ENCODE measurements at regions not wholly inside any gene's neighbourhood (a gene's known extent, or its start where the extent isn't known, plus 50 kb on each side); places are given as distances from the start of the nearest gene placed in this dataset.

DNA sequence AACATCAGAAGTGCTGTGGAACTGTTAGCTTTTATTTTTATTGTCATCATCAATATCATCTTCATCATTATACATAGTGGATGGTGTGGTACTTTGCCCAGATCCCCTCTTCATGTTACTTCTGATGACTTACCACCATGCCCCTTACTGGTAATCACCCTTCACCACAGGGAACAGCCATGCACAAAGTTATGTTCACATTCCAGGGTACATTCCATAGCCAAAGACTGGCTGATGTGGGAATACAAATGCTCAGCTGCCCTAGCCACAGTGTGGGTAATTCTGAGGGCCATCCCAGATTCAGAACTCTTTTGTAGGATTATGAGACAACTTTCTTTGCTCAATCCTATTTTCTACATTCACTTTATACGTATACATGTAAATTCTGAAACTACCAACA lies 691.3 kb upstream of the CXADR start:
- Histone ChIP-seq H3K4me1 (ENCODE audit: control insufficient read depth, insufficient read depth, low read length) (no peaks in the 10 kb centered on the region; the same call in 1 of the 2 replicates), H3K4me3 (ENCODE audit: low read depth, low read length) (no peak overlapping the region), H3K36me3 (ENCODE audit: control insufficient read depth, insufficient read depth, low read length) (no peaks in the 10 kb centered on the region), H3K9me3 (ENCODE audit: control insufficient read depth, insufficient read depth, low read depth, low read length) (no peaks in the 10 kb centered on the region), H3K27ac (ENCODE audit: low read depth, low read length) (no peak overlapping the region), H3K9ac (ENCODE audit: low read length) (no peak overlapping the region), H3K27me3 (ENCODE audit: control insufficient read depth, insufficient read depth, low read length) (no peaks in the 10 kb centered on the region)

DNA sequence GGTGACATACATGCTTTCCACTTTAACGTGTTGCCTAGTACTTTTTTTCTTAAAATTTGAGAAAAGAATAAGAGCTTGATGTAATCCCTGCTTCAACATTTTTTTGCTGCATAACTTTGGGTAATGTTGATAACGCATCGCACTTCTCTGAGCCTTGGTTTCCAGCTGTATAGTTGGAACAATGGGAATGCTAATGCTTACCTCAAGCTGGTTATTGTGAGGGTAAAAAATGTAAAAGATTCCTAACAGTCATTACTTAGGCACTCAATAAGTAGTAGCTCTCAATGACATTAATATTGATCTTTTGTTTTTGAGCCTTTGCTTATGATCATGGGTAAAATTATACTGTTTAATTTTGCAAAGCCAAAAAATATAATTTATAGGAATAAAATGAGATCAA lies 683.3 kb upstream of the CXADR start:
- H3K9ac ChIP-seq (ENCODE audit: low read length): no peak overlapping the region
- no peak overlapping the region for H3K4me3 ChIP-seq (ENCODE audit: low read depth, low read length)
- no peaks in the 10 kb centered on the region for H3K27me3 ChIP-seq (ENCODE audit: control insufficient read depth, insufficient read depth, low read length)
- H3K27ac ChIP-seq (ENCODE audit: low read depth, low read length): peak overlapping the region; percentile 56; the same call in 1 of the 2 replicates
- H3K4me1 ChIP-seq (ENCODE audit: control insufficient read depth, insufficient read depth, low read length): peaks cover 19% of the 10 kb centered on the region
- H3K9me3 ChIP-seq (ENCODE audit: control insufficient read depth, insufficient read depth, low read depth, low read length): no peaks in the 10 kb centered on the region
- no peaks in the 10 kb centered on the region for H3K36me3 ChIP-seq (ENCODE audit: control insufficient read depth, insufficient read depth, low read length)

DNA sequence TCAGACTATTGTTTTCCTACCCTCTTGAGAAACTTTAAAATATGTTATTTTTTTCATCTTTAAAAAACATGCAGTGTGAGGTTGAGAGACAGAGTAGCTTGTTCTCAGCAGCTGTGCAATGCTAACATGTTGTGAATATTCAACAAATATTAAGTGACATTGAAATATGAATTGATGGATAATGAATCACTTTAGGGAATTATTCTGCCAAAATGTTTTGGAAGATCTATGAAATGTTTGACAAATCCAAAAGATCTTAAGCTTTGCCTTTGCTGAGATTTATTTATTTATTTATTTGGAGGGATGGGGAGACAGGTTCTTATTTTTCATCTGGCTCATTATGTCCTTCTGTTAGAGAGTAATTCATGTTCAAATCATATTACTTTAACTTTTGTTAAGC lies 680.1 kb upstream of the CXADR start:
- no peaks in the 10 kb centered on the region for H3K27me3 ChIP-seq (ENCODE audit: control insufficient read depth, insufficient read depth, low read length)
- H3K4me3 ChIP-seq (ENCODE audit: low read depth, low read length): no peak overlapping the region
- H3K36me3 ChIP-seq (ENCODE audit: control insufficient read depth, insufficient read depth, low read length): no peaks in the 10 kb centered on the region
- no peaks in the 10 kb centered on the region for H3K9me3 ChIP-seq (ENCODE audit: control insufficient read depth, insufficient read depth, low read depth, low read length)
- no peak overlapping the region for H3K9ac ChIP-seq (ENCODE audit: low read length)
- H3K27ac ChIP-seq (ENCODE audit: low read depth, low read length): no peak overlapping the region
- peaks cover 25% of the 10 kb centered on the region for H3K4me1 ChIP-seq (ENCODE audit: control insufficient read depth, insufficient read depth, low read length)

DNA sequence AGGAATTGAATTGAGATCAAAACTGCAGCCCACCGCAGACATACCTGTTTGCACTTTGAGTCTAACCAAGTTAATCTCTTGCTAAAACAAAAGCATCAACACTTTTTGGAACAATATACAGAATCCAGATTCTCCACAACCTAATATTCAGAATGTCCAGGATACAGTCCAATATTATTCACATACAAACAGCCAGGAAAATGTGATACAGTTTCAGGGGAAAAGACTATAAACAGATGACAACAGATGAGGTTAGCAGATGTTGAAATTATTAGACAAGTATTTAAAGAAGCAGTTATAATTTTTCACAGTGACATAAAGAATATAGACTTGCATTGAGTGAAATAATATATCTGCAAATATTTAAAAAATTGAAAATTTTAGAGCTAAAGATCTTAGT lies 678.1 kb upstream of the CXADR start:
- H3K9ac ChIP-seq (ENCODE audit: low read length): no peak overlapping the region
- no peaks in the 10 kb centered on the region for H3K36me3 ChIP-seq (ENCODE audit: control insufficient read depth, insufficient read depth, low read length)
- H3K27ac ChIP-seq (ENCODE audit: low read depth, low read length): no peak overlapping the region
- H3K9me3 ChIP-seq (ENCODE audit: control insufficient read depth, insufficient read depth, low read depth, low read length): no peaks in the 10 kb centered on the region
- H3K4me3 ChIP-seq (ENCODE audit: low read depth, low read length): no peak overlapping the region
- peaks cover 26% of the 10 kb centered on the region for H3K4me1 ChIP-seq (ENCODE audit: control insufficient read depth, insufficient read depth, low read length)
- no peaks in the 10 kb centered on the region for H3K27me3 ChIP-seq (ENCODE audit: control insufficient read depth, insufficient read depth, low read length)

DNA sequence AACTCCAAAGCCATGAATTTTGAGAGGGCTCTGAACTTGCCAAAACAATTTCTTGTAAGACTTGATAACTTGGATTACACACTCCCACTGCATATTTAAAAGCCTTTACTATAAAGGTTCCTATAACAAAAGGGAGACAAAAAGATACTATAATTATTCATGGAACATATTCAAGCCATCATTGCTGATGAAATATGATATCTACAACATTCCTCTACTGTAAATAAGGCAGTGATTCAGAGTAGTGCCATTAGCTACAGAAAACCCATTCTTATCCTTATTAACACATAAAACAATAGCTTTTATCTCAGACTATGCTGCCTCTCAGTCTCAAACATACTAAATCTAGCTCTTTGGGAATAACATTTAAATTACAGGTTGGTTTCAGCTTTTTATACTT lies 675.5 kb upstream of the CXADR start:
- H3K27ac ChIP-seq (ENCODE audit: low read depth, low read length): no peak overlapping the region
- H3K36me3 ChIP-seq (ENCODE audit: control insufficient read depth, insufficient read depth, low read length): no peaks in the 10 kb centered on the region
- H3K4me1 ChIP-seq (ENCODE audit: control insufficient read depth, insufficient read depth, low read length): peaks cover 9% of the 10 kb centered on the region; the same call in 1 of the 2 replicates
- no peak overlapping the region for H3K4me3 ChIP-seq (ENCODE audit: low read depth, low read length)
- no peaks in the 10 kb centered on the region for H3K9me3 ChIP-seq (ENCODE audit: control insufficient read depth, insufficient read depth, low read depth, low read length)
- H3K27me3 ChIP-seq (ENCODE audit: control insufficient read depth, insufficient read depth, low read length): no peaks in the 10 kb centered on the region
- no peak overlapping the region for H3K9ac ChIP-seq (ENCODE audit: low read length)

DNA sequence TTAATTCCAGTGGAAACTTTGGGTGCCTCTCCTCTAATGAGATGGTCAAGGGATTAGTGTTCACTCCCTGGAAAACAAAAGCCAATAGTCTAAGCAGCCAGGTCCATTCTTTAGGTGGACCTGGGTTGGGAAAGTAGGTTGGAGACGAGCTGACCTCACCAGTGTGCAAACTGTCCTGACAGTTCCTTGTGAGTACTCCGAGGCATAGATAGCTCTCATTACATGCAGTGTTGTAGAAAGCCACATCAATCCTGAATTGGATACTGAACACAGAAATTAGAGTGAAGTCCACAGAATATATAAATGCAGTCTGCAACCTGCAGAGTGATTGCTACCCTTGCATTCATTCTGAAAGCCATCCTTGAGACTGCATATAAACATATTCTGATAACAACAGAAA lies 675.1 kb upstream of the CXADR start:
- Histone ChIP-seq H3K9ac (ENCODE audit: low read length) (no peak overlapping the region), H3K27ac (ENCODE audit: low read depth, low read length) (no peak overlapping the region), H3K4me1 (ENCODE audit: control insufficient read depth, insufficient read depth, low read length) (peaks cover 9% of the 10 kb centered on the region; the same call in 1 of the 2 replicates), H3K4me3 (ENCODE audit: low read depth, low read length) (no peak overlapping the region), H3K36me3 (ENCODE audit: control insufficient read depth, insufficient read depth, low read length) (no peaks in the 10 kb centered on the region), H3K9me3 (ENCODE audit: control insufficient read depth, insufficient read depth, low read depth, low read length) (no peaks in the 10 kb centered on the region), H3K27me3 (ENCODE audit: control insufficient read depth, insufficient read depth, low read length) (no peaks in the 10 kb centered on the region)

DNA sequence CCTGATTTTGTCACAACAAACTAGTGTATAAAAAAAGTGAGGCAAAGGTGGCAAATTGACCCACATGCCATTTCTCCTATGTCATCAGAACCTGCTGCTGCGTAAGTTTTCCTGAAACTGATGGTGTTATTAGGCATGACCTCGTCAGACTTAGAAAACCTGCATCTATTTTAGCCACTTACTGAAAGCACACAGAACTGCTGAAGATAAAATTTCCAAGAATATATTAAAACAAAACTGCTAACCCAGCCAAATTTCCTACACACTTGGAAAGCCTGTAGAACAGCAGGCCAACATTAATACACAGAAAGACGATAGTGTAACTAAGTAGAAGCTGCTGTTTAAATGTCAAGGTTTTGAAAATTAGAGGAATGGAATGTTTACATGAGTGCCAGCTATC lies 674.5 kb upstream of the CXADR start:
- no peak overlapping the region for H3K4me3 ChIP-seq (ENCODE audit: low read depth, low read length)
- H3K9ac ChIP-seq (ENCODE audit: low read length): no peak overlapping the region
- peaks cover 9% of the 10 kb centered on the region; the same call in 1 of the 2 replicates for H3K4me1 ChIP-seq (ENCODE audit: control insufficient read depth, insufficient read depth, low read length)
- no peaks in the 10 kb centered on the region for H3K9me3 ChIP-seq (ENCODE audit: control insufficient read depth, insufficient read depth, low read depth, low read length)
- H3K27me3 ChIP-seq (ENCODE audit: control insufficient read depth, insufficient read depth, low read length): no peaks in the 10 kb centered on the region
- H3K36me3 ChIP-seq (ENCODE audit: control insufficient read depth, insufficient read depth, low read length): no peaks in the 10 kb centered on the region
- no peak overlapping the region for H3K27ac ChIP-seq (ENCODE audit: low read depth, low read length)

DNA sequence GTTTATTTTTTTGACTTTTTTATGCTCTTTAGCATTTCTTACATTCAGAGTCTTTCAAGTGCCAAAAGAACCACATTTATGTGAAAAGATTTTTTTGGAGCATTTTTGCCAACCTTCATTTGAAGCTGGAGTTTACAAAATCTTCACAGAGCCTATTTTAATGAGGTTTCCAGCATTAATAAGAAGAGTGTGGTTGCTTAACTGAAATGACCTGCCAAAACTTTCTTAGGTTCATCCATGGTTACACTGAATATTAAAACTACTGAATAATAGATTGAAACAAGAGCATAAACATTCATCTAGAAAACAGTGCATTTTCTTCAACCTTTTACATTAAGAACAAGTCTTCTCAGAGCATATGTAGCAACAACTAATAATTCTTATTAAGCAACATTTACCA lies 672.3 kb upstream of the CXADR start:
- H3K9ac ChIP-seq (ENCODE audit: low read length): no peak overlapping the region
- H3K27me3 ChIP-seq (ENCODE audit: control insufficient read depth, insufficient read depth, low read length): no peaks in the 10 kb centered on the region
- H3K27ac ChIP-seq (ENCODE audit: low read depth, low read length): no peak overlapping the region
- peaks cover 9% of the 10 kb centered on the region; the same call in 1 of the 2 replicates for H3K4me1 ChIP-seq (ENCODE audit: control insufficient read depth, insufficient read depth, low read length)
- no peak overlapping the region for H3K4me3 ChIP-seq (ENCODE audit: low read depth, low read length)
- H3K9me3 ChIP-seq (ENCODE audit: control insufficient read depth, insufficient read depth, low read depth, low read length): no peaks in the 10 kb centered on the region
- H3K36me3 ChIP-seq (ENCODE audit: control insufficient read depth, insufficient read depth, low read length): no peaks in the 10 kb centered on the region

DNA sequence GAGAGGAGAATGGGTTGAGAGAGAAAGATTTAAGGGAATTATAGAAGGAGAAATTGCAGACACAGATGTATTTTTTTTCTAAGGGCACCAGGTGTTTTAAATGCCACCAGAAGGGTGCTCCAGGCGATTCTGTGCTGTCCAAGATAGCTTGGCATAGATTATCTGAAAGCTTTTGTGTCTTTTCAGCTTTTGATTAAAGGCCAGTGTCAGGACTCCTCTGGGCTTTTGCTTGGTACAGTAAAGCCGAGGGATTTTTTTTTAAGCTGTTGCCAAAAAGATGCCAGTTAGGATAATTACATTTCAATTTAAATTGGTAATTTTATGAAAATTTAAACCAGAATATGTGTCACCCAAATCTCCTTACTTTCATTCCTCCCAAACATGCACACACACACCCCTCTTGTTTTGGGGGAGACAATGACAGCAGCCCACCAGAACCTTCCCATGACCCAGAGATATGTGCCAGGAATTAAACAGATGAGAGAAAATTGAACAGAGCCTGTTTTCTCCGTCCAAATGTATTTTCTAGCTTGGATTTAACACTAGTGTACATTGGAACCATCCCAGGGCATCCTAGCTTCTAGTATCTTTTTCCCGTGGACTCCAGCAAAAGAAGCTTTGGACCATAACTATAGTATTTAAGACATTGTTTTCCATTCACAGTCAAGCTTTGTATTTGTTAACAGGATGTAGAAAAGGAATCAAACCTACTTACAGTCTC lies 670.7 kb upstream of the CXADR start:
- Histone ChIP-seq H3K4me1 (ENCODE audit: control insufficient read depth, insufficient read depth, low read length) (peaks cover 9% of the 10 kb centered on the region; the same call in 1 of the 2 replicates), H3K4me3 (ENCODE audit: low read depth, low read length) (no peak overlapping the region), H3K27me3 (ENCODE audit: control insufficient read depth, insufficient read depth, low read length) (no peaks in the 10 kb centered on the region), H3K27ac (ENCODE audit: low read depth, low read length) (no peak overlapping the region), H3K9ac (ENCODE audit: low read length) (no peak overlapping the region), H3K36me3 (ENCODE audit: control insufficient read depth, insufficient read depth, low read length) (no peaks in the 10 kb centered on the region), H3K9me3 (ENCODE audit: control insufficient read depth, insufficient read depth, low read depth, low read length) (no peaks in the 10 kb centered on the region)

DNA sequence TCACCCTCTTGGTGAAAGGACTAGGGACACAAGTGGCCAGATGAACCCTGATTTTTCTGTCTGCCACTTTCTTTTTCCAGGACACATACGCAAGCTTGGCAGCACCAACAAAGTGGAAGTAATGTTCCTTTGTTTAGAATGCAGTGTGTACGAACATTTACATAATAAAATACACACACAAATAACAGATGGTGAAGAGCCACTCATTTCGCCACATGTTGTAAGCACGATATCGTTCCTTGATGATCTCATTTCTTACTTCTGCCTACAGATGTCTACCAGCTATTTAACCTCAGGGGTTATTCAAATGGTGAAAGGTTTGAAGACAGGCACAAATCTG lies 670.2 kb upstream of the CXADR start:
- Histone ChIP-seq H3K27ac (ENCODE audit: low read depth, low read length) (no peak overlapping the region), H3K9me3 (ENCODE audit: control insufficient read depth, insufficient read depth, low read depth, low read length) (no peaks in the 10 kb centered on the region), H3K27me3 (ENCODE audit: control insufficient read depth, insufficient read depth, low read length) (no peaks in the 10 kb centered on the region), H3K36me3 (ENCODE audit: control insufficient read depth, insufficient read depth, low read length) (no peaks in the 10 kb centered on the region), H3K4me3 (ENCODE audit: low read depth, low read length) (no peak overlapping the region), H3K9ac (ENCODE audit: low read length) (no peak overlapping the region), H3K4me1 (ENCODE audit: control insufficient read depth, insufficient read depth, low read length) (peaks cover 4% of the 10 kb centered on the region; the same call in 1 of the 2 replicates)

DNA sequence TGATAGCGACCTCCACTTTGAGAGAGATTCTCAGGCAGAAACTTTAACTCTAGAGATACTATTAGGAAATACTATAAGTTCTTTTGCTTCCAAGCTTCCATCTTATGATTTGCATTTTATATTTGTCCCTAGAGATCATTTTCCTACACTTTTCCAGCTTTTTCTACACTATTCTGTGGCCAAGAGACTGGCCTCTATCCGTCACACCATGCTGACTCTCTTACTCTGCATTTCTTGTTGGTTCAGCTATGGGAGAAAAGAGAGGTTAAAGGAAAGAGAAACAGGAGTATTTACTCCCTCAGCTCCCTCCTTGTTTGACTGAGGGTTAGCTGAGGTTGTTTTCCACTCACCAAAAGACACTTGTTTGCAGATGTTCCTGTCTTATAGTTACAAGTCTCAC lies 665.6 kb upstream of the CXADR start:
- Histone ChIP-seq H3K27me3 (ENCODE audit: control insufficient read depth, insufficient read depth, low read length) (no peaks in the 10 kb centered on the region), H3K27ac (ENCODE audit: low read depth, low read length) (no peak overlapping the region), H3K4me1 (ENCODE audit: control insufficient read depth, insufficient read depth, low read length) (no peaks in the 10 kb centered on the region), H3K9me3 (ENCODE audit: control insufficient read depth, insufficient read depth, low read depth, low read length) (no peaks in the 10 kb centered on the region), H3K4me3 (ENCODE audit: low read depth, low read length) (no peak overlapping the region), H3K36me3 (ENCODE audit: control insufficient read depth, insufficient read depth, low read length) (no peaks in the 10 kb centered on the region), H3K9ac (ENCODE audit: low read length) (no peak overlapping the region)

All from HUES6 (cell line).